GM23248 (cell line): ENCODE measurements at regions not wholly inside any gene's neighbourhood (a gene's known extent, or its start where the extent isn't known, plus 50 kb on each side); places are given as distances from the start of the nearest gene placed in this dataset.

ENCODE experiments used
- DNase-seq: peaks from one replicate; pipeline ENCODE4 v3.0.0-alpha.2; 2015
- H2AFZ ChIP-seq: fragments of 200-600 bp; sonication (generic); 2 replicates; pipeline ENCODE4 v1.6.1; 2016; ENCODE audit warnings: antibody characterized with exemption
- H3F3A ChIP-seq: fragments of 200-600 bp; sonication (generic); 2 replicates; pipeline ENCODE4 v1.6.1; 2016; ENCODE audit warnings: mild to moderate bottlenecking, antibody characterized with exemption, mixed run types; ENCODE audit not compliant: insufficient read depth
- H3K27ac ChIP-seq: fragments of 200-600 bp; sonication (generic); 2 replicates; pipeline ENCODE4 v1.5.1; 2016; ENCODE audit warnings: mild to moderate bottlenecking
- H3K27me3 ChIP-seq: fragments of 200-600 bp; sonication (generic); replicated peaks from 2 replicates; pipeline ENCODE4 v1.6.1; 2016; ENCODE audit warnings: mild to moderate bottlenecking; ENCODE audit not compliant: insufficient read depth
- H3K36me3 ChIP-seq: fragments of 200-600 bp; sonication (generic); 2 replicates; pipeline ENCODE4 v1.6.1; 2016; ENCODE audit warnings: low read depth, mild to moderate bottlenecking
- H3K4me1 ChIP-seq: fragments of 200-600 bp; sonication (generic); 2 replicates; pipeline ENCODE4 v1.6.1; 2016; ENCODE audit warnings: mild to moderate bottlenecking; ENCODE audit not compliant: insufficient read depth
- H3K4me2 ChIP-seq: fragments of 200-600 bp; sonication (generic); one replicate; pipeline ENCODE4 v1.6.1; 2016; ENCODE audit warnings: mild to moderate bottlenecking; ENCODE audit not compliant: unreplicated experiment
- H3K4me3 ChIP-seq: fragments of 200-600 bp; sonication (generic); 2 replicates; pipeline ENCODE4 v1.5.1; 2016; ENCODE audit warnings: mild to moderate bottlenecking
- H3K79me2 ChIP-seq: fragments of 200-600 bp; sonication (generic); 2 replicates; pipeline ENCODE4 v1.6.1; 2016; ENCODE audit warnings: mild to moderate bottlenecking; ENCODE audit not compliant: insufficient read depth
- H3K9ac ChIP-seq: fragments of 200-600 bp; sonication (generic); 2 replicates; pipeline ENCODE4 v1.6.1; 2016; ENCODE audit warnings: mild to moderate bottlenecking
- H3K9me2 ChIP-seq: fragments of 200-600 bp; sonication (generic); 2 replicates; pipeline ENCODE4 v1.6.1; 2016; ENCODE audit warnings: mixed run types, mild to moderate bottlenecking, moderate library complexity; ENCODE audit not compliant: insufficient read depth
- H3K9me3 ChIP-seq: fragments of 200-600 bp; sonication (generic); one replicate; pipeline ENCODE4 v1.6.1; 2017; ENCODE audit warnings: low read depth
- H4K20me1 ChIP-seq: fragments of 200-600 bp; sonication (generic); 2 replicates; pipeline ENCODE4 v1.6.0; 2016; ENCODE audit not compliant: insufficient read depth
- EZH2 ChIP-seq: fragments of 200-600 bp; sonication (generic); IDR thresholded peaks from 2 replicates; pipeline ENCODE4 v1.6.1; 2018; ENCODE audit warnings: antibody characterized with exemption, mild to moderate bottlenecking; ENCODE audit not compliant: insufficient read depth, poor library complexity, severe bottlenecking
- EZH2phosphoT487 ChIP-seq: fragments of 200-600 bp; sonication (generic); IDR thresholded peaks from 2 replicates; pipeline ENCODE4 v1.6.1; 2018; ENCODE audit warnings: antibody characterized with exemption, moderate library complexity, mild to moderate bottlenecking, low read depth; ENCODE audit not compliant: insufficient read depth
- WGBS, 2 experiments: methylation state at CpG; one replicate each; pipeline ENCODE4 v1.1.6; 2015 to 2017; ENCODE audit warnings: low lambda C conversion rate in 2 of 2, low coverage in 1 of 2; ENCODE audit errors: missing lambda C conversion rate in 2 of 2; 5-methylcytosine and 5-hydroxymethylcytosine counted together
- in situ Hi-C: fragments of 300-500 bp; cut with MboI; formaldehyde crosslinking; loops from 2 replicates; pipeline ENCODE4 v1.15.0; 2020

- 7 to 22% methylated on average over 2 of the region's 2 CpGs for WGBS, 2 experiments
- no peak overlapping the region for H3K9ac ChIP-seq
- H3K27me3 ChIP-seq, result no peaks in the 10 kb centered on the region
- H3K27ac ChIP-seq, result no peak overlapping the region
- no peaks in the 10 kb centered on the region for H3K9me2 ChIP-seq
- H3K4me1 ChIP-seq, result no peaks in the 10 kb centered on the region
- H3K9me3 ChIP-seq, result no peaks in the 10 kb centered on the region
- no peak for DNase-seq
- H3K79me2 ChIP-seq, result no peaks in the 10 kb centered on the region
- H4K20me1 ChIP-seq, result no peaks in the 10 kb centered on the region
- in situ Hi-C loops, result no loop called here
- no peak overlapping the region for H3K4me2 ChIP-seq
- H2AFZ ChIP-seq, result no peak overlapping the region
- no peak overlapping the region for H3K4me3 ChIP-seq
- H3K36me3 ChIP-seq, result no peaks in the 10 kb centered on the region
- TF ChIP-seq EZH2phosphoT487 (no peak), EZH2 (no peak)
- H3F3A ChIP-seq, result no peaks in the 10 kb centered on the region
Measured at GRCh38 chr11:98153752-98154151, 867.0 kb upstream of the CNTN5 start.

- H4K20me1 ChIP-seq, result no peaks in the 10 kb centered on the region
- no peak overlapping the region for H2AFZ ChIP-seq
- DNase-seq, result no peak
- no peaks in the 10 kb centered on the region for H3K27me3 ChIP-seq
- H3K9me3 ChIP-seq, result no peaks in the 10 kb centered on the region
- H3K27ac ChIP-seq, result no peak overlapping the region
- WGBS, 2 experiments, result 26 to 40% methylated on average over 3 of the region's 3 CpGs
- H3K79me2 ChIP-seq, result no peaks in the 10 kb centered on the region
- no peak overlapping the region for H3K4me2 ChIP-seq
- no peaks in the 10 kb centered on the region for H3K36me3 ChIP-seq
- H3K4me1 ChIP-seq, result no peaks in the 10 kb centered on the region
- in situ Hi-C loops, result no loop called here
- no peak overlapping the region for H3K4me3 ChIP-seq
- no peaks in the 10 kb centered on the region for H3K9me2 ChIP-seq
- TF ChIP-seq EZH2 (no peak), EZH2phosphoT487 (no peak)
- H3F3A ChIP-seq, result no peaks in the 10 kb centered on the region
- no peak overlapping the region for H3K9ac ChIP-seq
Measured at GRCh38 chr11:98155696-98156095, 865.1 kb upstream of the CNTN5 start.

GRCh38 chr11:98177925-98178324, 842.8 kb upstream of the CNTN5 start:
- TF ChIP-seq EZH2 (no peak), EZH2phosphoT487 (no peak)

GRCh38 chr11:98180511-98180910, 840.2 kb upstream of the CNTN5 start:
- H3K9me2 ChIP-seq, result no peaks in the 10 kb centered on the region
- no peak for DNase-seq
- no peaks in the 10 kb centered on the region for H3K9me3 ChIP-seq
- H4K20me1 ChIP-seq, result no peaks in the 10 kb centered on the region
- TF ChIP-seq EZH2 (no peak), EZH2phosphoT487 (no peak)
- no peak overlapping the region for H2AFZ ChIP-seq
- WGBS, 2 experiments, result 26 to 32% methylated on average over 1 of the region's 1 CpG
- H3K27me3 ChIP-seq, result no peaks in the 10 kb centered on the region
- no peak overlapping the region for H3K27ac ChIP-seq
- H3K4me1 ChIP-seq, result no peaks in the 10 kb centered on the region
- no peaks in the 10 kb centered on the region for H3K79me2 ChIP-seq
- no peak overlapping the region for H3K9ac ChIP-seq
- no peak overlapping the region for H3K4me3 ChIP-seq
- H3F3A ChIP-seq, result no peaks in the 10 kb centered on the region
- H3K4me2 ChIP-seq, result no peak overlapping the region
- no peaks in the 10 kb centered on the region for H3K36me3 ChIP-seq
- in situ Hi-C loops, result no loop called here

More at GRCh38 chr11:98177925-98178324, 842.8 kb upstream of the CNTN5 start:
- Histone ChIP-seq H4K20me1 (no peaks in the 10 kb centered on the region), H3K9me3 (no peaks in the 10 kb centered on the region), H3K4me2 (no peak overlapping the region), H3K9ac (no peak overlapping the region), H3K27me3 (no peaks in the 10 kb centered on the region), H3K36me3 (no peaks in the 10 kb centered on the region), H3K79me2 (no peaks in the 10 kb centered on the region), H3K9me2 (no peaks in the 10 kb centered on the region), H2AFZ (no peak overlapping the region), H3K27ac (no peak overlapping the region), H3K4me1 (no peaks in the 10 kb centered on the region), H3F3A (no peaks in the 10 kb centered on the region), H3K4me3 (no peak overlapping the region)
- in situ Hi-C loops, result no loop called here
- WGBS, 2 experiments, result 4 to 6% methylated on average over 5 of the region's 5 CpGs
- no peak for DNase-seq

- Histone ChIP-seq H3K27ac (no peak overlapping the region), H3F3A (no peaks in the 10 kb centered on the region), H4K20me1 (no peaks in the 10 kb centered on the region), H3K4me3 (no peak overlapping the region), H3K36me3 (no peaks in the 10 kb centered on the region), H3K4me2 (no peak overlapping the region), H3K27me3 (no peaks in the 10 kb centered on the region), H3K4me1 (no peaks in the 10 kb centered on the region), H2AFZ (no peak overlapping the region), H3K79me2 (no peaks in the 10 kb centered on the region), H3K9me3 (no peaks in the 10 kb centered on the region), H3K9me2 (no peaks in the 10 kb centered on the region), H3K9ac (no peak overlapping the region)
- DNase-seq, result no peak
- in situ Hi-C loops, result no loop called here
- 0 to 4% methylated on average over 2 of the region's 2 CpGs for WGBS, 2 experiments
- no peak for TF ChIP-seq EZH2phosphoT487
- TF ChIP-seq EZH2, result no peak
Measured at GRCh38 chr11:98180921-98181320, 839.8 kb upstream of the CNTN5 start.
